IPS-18a (cell line): ENCODE measurements at regions not wholly inside any gene's neighbourhood (a gene's known extent, or its start where the extent isn't known, plus 50 kb on each side); places are given as distances from the start of the nearest gene placed in this dataset.

Experiments
- H3K27ac ChIP-seq: one replicate; pipeline ENCODE4 v1.5.1; 2013; ENCODE audit warnings: low read length
- H3K27me3 ChIP-seq: one replicate; pipeline ENCODE4 v1.6.1; 2013; ENCODE audit warnings: mild to moderate bottlenecking, low read length; ENCODE audit not compliant: control insufficient read depth, insufficient read depth
- H3K36me3 ChIP-seq: one replicate; pipeline ENCODE4 v1.6.1; 2013; ENCODE audit warnings: low read depth, low read length; ENCODE audit not compliant: control insufficient read depth
- H3K4me1 ChIP-seq: one replicate; pipeline ENCODE4 v1.6.1; 2013; ENCODE audit warnings: low read depth, low read length; ENCODE audit not compliant: control insufficient read depth
- H3K4me3 ChIP-seq: one replicate; pipeline ENCODE4 v1.5.1; 2013; ENCODE audit warnings: low read length
- H3K9ac ChIP-seq: one replicate; pipeline ENCODE4 v1.6.1; 2013; ENCODE audit warnings: mild to moderate bottlenecking, low read length, moderate library complexity
- H3K9me3 ChIP-seq: one replicate; pipeline ENCODE4 v1.6.1; 2013; ENCODE audit warnings: low read depth, low read length; ENCODE audit not compliant: control insufficient read depth

- Histone ChIP-seq H3K4me1 (no peaks in the 10 kb centered on the region), H3K4me3 (no peak overlapping the region), H3K27ac (no peak overlapping the region), H3K27me3 (no peaks in the 10 kb centered on the region), H3K36me3 (no peaks in the 10 kb centered on the region), H3K9ac (no peak overlapping the region), H3K9me3 (no peaks in the 10 kb centered on the region)
Measured at GRCh38 chr14:44353805-44354204, 153.3 kb downstream of the FSCB start.

GRCh38 chr14:44352201-44352600 is 154.9 kb downstream of the FSCB start:
- no peak overlapping the region for H3K4me3 ChIP-seq
- H3K27ac ChIP-seq, result no peak overlapping the region
- H3K36me3 ChIP-seq, result no peaks in the 10 kb centered on the region
- H3K4me1 ChIP-seq, result no peaks in the 10 kb centered on the region
- peaks cover 8% of the 10 kb centered on the region for H3K9me3 ChIP-seq
- no peak overlapping the region for H3K9ac ChIP-seq
- H3K27me3 ChIP-seq, result no peaks in the 10 kb centered on the region

GRCh38 chr14:44347316-44347715 is 159.8 kb downstream of the FSCB start:
- Histone ChIP-seq H3K9me3 (peaks cover 18% of the 10 kb centered on the region), H3K27ac (no peak overlapping the region), H3K4me1 (no peaks in the 10 kb centered on the region), H3K4me3 (no peak overlapping the region), H3K36me3 (no peaks in the 10 kb centered on the region), H3K27me3 (no peaks in the 10 kb centered on the region), H3K9ac (no peak overlapping the region)

- Histone ChIP-seq H3K4me1 (no peaks in the 10 kb centered on the region), H3K4me3 (no peak overlapping the region), H3K27ac (no peak overlapping the region), H3K36me3 (no peaks in the 10 kb centered on the region), H3K9ac (no peak overlapping the region), H3K27me3 (no peaks in the 10 kb centered on the region), H3K9me3 (no peaks in the 10 kb centered on the region)
Measured at GRCh38 chr14:44341116-44341515, 166.0 kb downstream of the FSCB start.

GRCh38 chr14:44339862-44340261 is 167.2 kb downstream of the FSCB start:
- H3K9me3 ChIP-seq, result no peaks in the 10 kb centered on the region

GRCh38 chr14:44339231-44339630 is 167.9 kb downstream of the FSCB start:
- Histone ChIP-seq H3K9ac (no peak overlapping the region), H3K4me3 (no peak overlapping the region), H3K27me3 (no peaks in the 10 kb centered on the region), H3K9me3 (no peaks in the 10 kb centered on the region), H3K27ac (no peak overlapping the region), H3K36me3 (no peaks in the 10 kb centered on the region), H3K4me1 (peaks cover 3% of the 10 kb centered on the region)

More at GRCh38 chr14:44339862-44340261, 167.2 kb downstream of the FSCB start:
- no peak overlapping the region for H3K9ac ChIP-seq
- H3K27ac ChIP-seq, result no peak overlapping the region
- H3K4me1 ChIP-seq, result peaks cover 2% of the 10 kb centered on the region
- H3K27me3 ChIP-seq, result no peaks in the 10 kb centered on the region
- no peak overlapping the region for H3K4me3 ChIP-seq
- H3K36me3 ChIP-seq, result no peaks in the 10 kb centered on the region

GRCh38 chr14:44317441-44317746 is 189.7 kb downstream of the FSCB start:
- Histone ChIP-seq H3K9me3 (no peaks in the 10 kb centered on the region), H3K4me3 (no peak overlapping the region), H3K27ac (no peak overlapping the region), H3K36me3 (no peaks in the 10 kb centered on the region), H3K27me3 (no peaks in the 10 kb centered on the region), H3K4me1 (no peaks in the 10 kb centered on the region), H3K9ac (no peak overlapping the region)

- Histone ChIP-seq H3K4me1 (no peaks in the 10 kb centered on the region), H3K27me3 (no peaks in the 10 kb centered on the region), H3K9ac (no peak overlapping the region), H3K4me3 (no peak overlapping the region), H3K9me3 (no peaks in the 10 kb centered on the region), H3K27ac (no peak overlapping the region), H3K36me3 (no peaks in the 10 kb centered on the region)
Measured at GRCh38 chr14:44316647-44317440, 190.2 kb downstream of the FSCB start.

GRCh38 chr14:44309331-44309730 is 197.8 kb downstream of the FSCB start:
- Histone ChIP-seq H3K4me1 (no peaks in the 10 kb centered on the region), H3K9me3 (no peaks in the 10 kb centered on the region), H3K27me3 (no peaks in the 10 kb centered on the region), H3K36me3 (no peaks in the 10 kb centered on the region), H3K4me3 (no peak overlapping the region), H3K9ac (no peak overlapping the region), H3K27ac (no peak overlapping the region)

GRCh38 chr14:44300916-44301315 is 206.2 kb downstream of the FSCB start:
- H3K27ac ChIP-seq, result no peak overlapping the region
- H3K4me1 ChIP-seq, result no peaks in the 10 kb centered on the region
- no peaks in the 10 kb centered on the region for H3K9me3 ChIP-seq
- no peaks in the 10 kb centered on the region for H3K27me3 ChIP-seq
- H3K4me3 ChIP-seq, result no peak overlapping the region
- no peaks in the 10 kb centered on the region for H3K36me3 ChIP-seq
- no peak overlapping the region for H3K9ac ChIP-seq

- Histone ChIP-seq H3K4me3 (no peak overlapping the region), H3K9me3 (no peaks in the 10 kb centered on the region), H3K27me3 (no peaks in the 10 kb centered on the region), H3K36me3 (no peaks in the 10 kb centered on the region), H3K27ac (no peak overlapping the region), H3K9ac (no peak overlapping the region), H3K4me1 (no peaks in the 10 kb centered on the region)
Measured at GRCh38 chr14:44297437-44297836, 209.6 kb downstream of the FSCB start.

GRCh38 chr14:44291366-44291915 is 215.6 kb downstream of the FSCB start:
- no peaks in the 10 kb centered on the region for H3K27me3 ChIP-seq
- no peak overlapping the region for H3K4me3 ChIP-seq
- no peak overlapping the region for H3K27ac ChIP-seq
- no peaks in the 10 kb centered on the region for H3K4me1 ChIP-seq
- no peak overlapping the region for H3K9ac ChIP-seq
- no peaks in the 10 kb centered on the region for H3K9me3 ChIP-seq
- no peaks in the 10 kb centered on the region for H3K36me3 ChIP-seq
